ENCODE measurements at regions not wholly inside any gene's neighbourhood (a gene's known extent, or its start where the extent isn't known, plus 50 kb on each side); places are given as distances from the start of the nearest gene placed in this dataset.

DNA sequence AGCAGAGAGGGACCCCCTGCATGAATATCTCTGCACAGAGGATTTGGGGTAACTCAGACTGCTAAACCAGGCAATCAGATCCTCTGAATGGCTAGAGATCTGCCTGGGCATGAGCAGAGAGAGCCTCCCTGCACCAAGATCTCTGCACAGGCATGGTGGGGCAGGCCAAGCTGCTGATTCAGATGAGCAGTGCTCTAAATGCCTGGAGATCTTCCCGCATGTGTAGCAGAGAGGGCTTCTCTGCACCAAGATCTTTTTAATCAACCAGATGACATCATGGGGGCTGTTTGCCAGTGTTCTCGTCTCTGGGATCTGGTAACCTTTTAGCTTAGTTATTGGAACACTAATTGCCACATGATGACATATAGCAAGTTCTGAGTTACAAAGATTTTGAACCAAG, 301.3 kb upstream of the GALNT5 start:
- TF ChIP-seq RARB (CRISPR knock-in tag; IDR thresholded peaks at IDR 0.05) (no peak), ZNF565 (CRISPR knock-in tag; conservative IDR thresholded peaks at IDR 0.05; ENCODE audit: low read depth) (no peak), ZNF70 (CRISPR knock-in tag; IDR thresholded peaks at IDR 0.05) (no peak), BACH2 (CRISPR knock-in tag; IDR thresholded peaks at IDR 0.05; ENCODE audit: borderline replicate concordance) (no peak)
- TF ChIP-seq, protein P1, sequence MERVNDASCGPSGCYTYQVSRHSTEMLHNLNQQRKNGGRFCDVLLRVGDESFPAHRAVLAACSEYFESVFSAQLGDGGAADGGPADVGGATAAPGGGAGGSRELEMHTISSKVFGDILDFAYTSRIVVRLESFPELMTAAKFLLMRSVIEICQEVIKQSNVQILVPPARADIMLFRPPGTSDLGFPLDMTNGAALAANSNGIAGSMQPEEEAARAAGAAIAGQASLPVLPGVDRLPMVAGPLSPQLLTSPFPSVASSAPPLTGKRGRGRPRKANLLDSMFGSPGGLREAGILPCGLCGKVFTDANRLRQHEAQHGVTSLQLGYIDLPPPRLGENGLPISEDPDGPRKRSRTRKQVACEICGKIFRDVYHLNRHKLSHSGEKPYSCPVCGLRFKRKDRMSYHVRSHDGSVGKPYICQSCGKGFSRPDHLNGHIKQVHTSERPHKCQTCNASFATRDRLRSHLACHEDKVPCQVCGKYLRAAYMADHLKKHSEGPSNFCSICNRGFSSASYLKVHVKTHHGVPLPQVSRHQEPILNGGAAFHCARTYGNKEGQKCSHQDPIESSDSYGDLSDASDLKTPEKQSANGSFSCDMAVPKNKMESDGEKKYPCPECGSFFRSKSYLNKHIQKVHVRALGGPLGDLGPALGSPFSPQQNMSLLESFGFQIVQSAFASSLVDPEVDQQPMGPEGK (CRISPR knock-in tag; IDR thresholded peaks at IDR 0.05; ENCODE audit: borderline replicate concordance), result no peak
- TF ChIP-seq, protein P2, sequence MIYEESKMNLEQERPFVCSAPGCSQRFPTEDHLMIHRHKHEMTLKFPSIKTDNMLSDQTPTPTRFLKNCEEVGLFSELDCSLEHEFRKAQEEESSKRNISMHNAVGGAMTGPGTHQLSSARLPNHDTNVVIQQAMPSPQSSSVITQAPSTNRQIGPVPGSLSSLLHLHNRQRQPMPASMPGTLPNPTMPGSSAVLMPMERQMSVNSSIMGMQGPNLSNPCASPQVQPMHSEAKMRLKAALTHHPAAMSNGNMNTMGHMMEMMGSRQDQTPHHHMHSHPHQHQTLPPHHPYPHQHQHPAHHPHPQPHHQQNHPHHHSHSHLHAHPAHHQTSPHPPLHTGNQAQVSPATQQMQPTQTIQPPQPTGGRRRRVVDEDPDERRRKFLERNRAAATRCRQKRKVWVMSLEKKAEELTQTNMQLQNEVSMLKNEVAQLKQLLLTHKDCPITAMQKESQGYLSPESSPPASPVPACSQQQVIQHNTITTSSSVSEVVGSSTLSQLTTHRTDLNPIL (CRISPR knock-in tag; IDR thresholded peaks at IDR 0.05; ENCODE audit: low read depth), result no peak
